K562 (cell line): ENCODE measurements at regions not wholly inside any gene's neighbourhood (a gene's known extent, or its start where the extent isn't known, plus 50 kb on each side); places are given as distances from the start of the nearest gene placed in this dataset.

Experiments used
- ATAC-seq: fragments of 200-7000 bp; cut with Tn5 transposase; 3 replicates; pipeline ENCODE4 v1.9.1; 2020; ENCODE audit warnings: moderate library complexity
- BruUV-seq: library from RNA; stranded (reverse); fragments of 400-500 nt; replicated peaks from 2 replicates; lab custom pipeline; 2021; lab: Mats Ljungman, UMichigan
- CTCF ChIA-PET: fragments of 300-600 bp; formaldehyde crosslinking; extraction: SDS; loops from one replicate; lab custom pipeline; 2021; ENCODE audit warnings: low intra/inter-chr PET ratio; lab: Yijun Ruan, JAX
- POLR2A ChIA-PET: fragments of 300-600, 350-650 bp; sonication (Branson Sonifier 250); formaldehyde crosslinking; extraction: SDS; loops from one replicate; lab custom pipeline; 2021; ENCODE audit warnings: antibody characterized with exemption, inconsistent platforms; lab: Yijun Ruan, JAX
- DNase-seq, 4 experiments: peaks; one replicate each; pipeline versions ENCODE4 v3.0.0 to v3.0.0-alpha.2; 2011 to 2018; ENCODE audit warnings: low spot score in 3 of 4, mixed read lengths in 3 of 4; ENCODE audit errors: extremely low read depth in 1 of 4
- FAIRE-seq: peaks from 2 replicates; lab custom pipeline; 2011; peaks lifted over from hg19 to GRCh38; lab: Jason Lieb, UNC
- H2AFZ ChIP-seq: 2 replicates; pipeline ENCODE4 v1.6.0; 2011; ENCODE audit warnings: low read depth, low read length, control low read depth, inconsistent platforms
- H3K27ac ChIP-seq: fragments of 200-600 bp; 3 replicates; pipeline ENCODE4 v1.8.0; 2011; ENCODE audit warnings: low read depth, mild to moderate bottlenecking, control low read depth, inconsistent platforms, low read length, moderate library complexity, mixed read lengths; ENCODE audit errors: extremely low read depth
- H3K27me3 ChIP-seq, 2 experiments: fragments of 300-600 bp in 1 of 2; 2 replicates in 1 of 2; 3 replicates in 1 of 2; pipeline versions ENCODE4 v1.6.0 to v1.8.0; 2011; ENCODE audit warnings: inconsistent platforms in 2 of 2, low read length in 2 of 2, mild to moderate bottlenecking in 1 of 2, mixed read lengths in 1 of 2, moderate library complexity in 1 of 2; ENCODE audit not compliant: control insufficient read depth in 2 of 2, insufficient read depth in 2 of 2
- H3K36me3 ChIP-seq: fragments of 300-600 bp; 3 replicates; pipeline ENCODE4 v1.8.0; 2011; ENCODE audit warnings: mild to moderate bottlenecking, low read length, inconsistent platforms; ENCODE audit not compliant: control insufficient read depth, insufficient read depth
- H3K4me1 ChIP-seq, 2 experiments: fragments of 200-600 bp in 1 of 2; replicated peaks in 1 of 2; 2 replicates in 1 of 2; 3 replicates in 1 of 2; pipeline versions ENCODE4 v1.5.1 to v1.8.0; 2011; ENCODE audit warnings: inconsistent platforms in 2 of 2, low read length in 2 of 2, mild to moderate bottlenecking in 1 of 2, mixed read lengths in 1 of 2, moderate library complexity in 1 of 2; ENCODE audit not compliant: control insufficient read depth in 2 of 2, insufficient read depth in 2 of 2
- H3K4me2 ChIP-seq: 2 replicates; pipeline ENCODE4 v1.6.1; 2011; ENCODE audit warnings: low read length, control low read depth, inconsistent platforms, mixed read lengths; ENCODE audit not compliant: insufficient read depth
- H3K4me3 ChIP-seq: fragments of 200-600 bp; sonication (generic), shearing (Covaris generic); 2 replicates; pipeline ENCODE4 v1.5.1; 2016; ENCODE audit warnings: control low read depth, inconsistent platforms
- H3K79me2 ChIP-seq: fragments of 200-600 bp; 3 replicates; pipeline ENCODE4 v1.8.0; 2011; ENCODE audit warnings: low read length, inconsistent platforms; ENCODE audit not compliant: control insufficient read depth, insufficient read depth
- H3K9ac ChIP-seq, 2 experiments: 2 replicates each; pipeline versions ENCODE4 v1.6.0 to v1.6.1; 2011; ENCODE audit warnings: low read depth in 2 of 2, low read length in 2 of 2, control low read depth in 1 of 2, inconsistent platforms in 1 of 2, mild to moderate bottlenecking in 1 of 2, mixed read lengths in 1 of 2; ENCODE audit not compliant: insufficient read depth in 1 of 2
- H3K9me1 ChIP-seq: one replicate; pipeline ENCODE4 v1.6.0; 2011; ENCODE audit warnings: inconsistent platforms, mild to moderate bottlenecking, low read length, moderate library complexity; ENCODE audit not compliant: control insufficient read depth, insufficient read depth
- H3K9me3 ChIP-seq: replicated peaks from 2 replicates; pipeline ENCODE4 v1.5.1; 2011; ENCODE audit warnings: low read depth, low read length, inconsistent platforms; ENCODE audit not compliant: control insufficient read depth, insufficient read depth
- H4K20me1 ChIP-seq: replicated peaks from 2 replicates; pipeline ENCODE4 v1.6.1; 2011; ENCODE audit warnings: low read length, inconsistent platforms, mixed read lengths; ENCODE audit not compliant: control insufficient read depth, insufficient read depth
- CBX5 ChIP-seq: IDR thresholded peaks from 2 replicates; pipeline ENCODE4 v1.6.1; 2014; ENCODE audit warnings: low read depth, borderline replicate concordance
- DNMT1 ChIP-seq: fragments of 450-650 bp; IDR thresholded peaks from 2 replicates; pipeline ENCODE4 v1.6.1; 2016; ENCODE audit warnings: antibody characterized with exemption, mild to moderate bottlenecking
- IFI16 ChIP-seq: fragments of 250-450 bp; sonication (Bioruptor Pico); IDR thresholded peaks from 2 replicates; pipeline ENCODE4 v2.1.2; 2022; ENCODE audit warnings: mild to moderate bottlenecking, inconsistent platforms
- PTTG1 ChIP-seq: fragments of 450-650 bp; IDR thresholded peaks from 2 replicates; pipeline ENCODE4 v1.6.1; 2016; ENCODE audit warnings: low read depth, mild to moderate bottlenecking, missing genetic modification characterization, missing compliant biosample characterization
- SIRT6 ChIP-seq: IDR thresholded peaks from one replicate; pipeline ENCODE4 v1.6.1; 2012; ENCODE audit warnings: low read depth, mild to moderate bottlenecking, control low read depth, inconsistent platforms, low read length, moderate library complexity
- TGIF2 ChIP-seq: sonication (generic); formaldehyde crosslinking; IDR thresholded peaks from 2 replicates; pipeline ENCODE4 v1.8.1; 2022; ENCODE audit warnings: mild to moderate bottlenecking, missing genetic modification reagents, moderate library complexity
- ZNF668 ChIP-seq: fragments of 250-450 bp; sonication (Bioruptor Pico); IDR thresholded peaks from 2 replicates; pipeline ENCODE4 v1.8.0; 2022; ENCODE audit warnings: mild to moderate bottlenecking, inconsistent platforms
- WGBS: fragments of 100-300 bp; shearing (Covaris generic); methylation state at CpG from one replicate; pipeline ENCODE4 v1.1.6; 2016; ENCODE audit warnings: low coverage, mixed read lengths; ENCODE audit not compliant: insufficient coverage; ENCODE audit errors: missing lambda C conversion rate; 5-methylcytosine and 5-hydroxymethylcytosine counted together
- in situ Hi-C: fragments of 300-500 bp; cut with MboI; formaldehyde crosslinking; loops from 4 replicates; pipeline ENCODE4 v1.15.0; 2018; ENCODE audit warnings: inconsistent platforms, mixed read lengths
- intact Hi-C: fragments of 100-400 bp; cut with micrococcal nuclease; formaldehyde crosslinking; loops from 2 replicates; pipeline ENCODE4 v1.14.2; 2022
- TF ChIP-seq, protein P1 (sequence below): fragments of 450-650 bp; formaldehyde crosslinking; IDR thresholded peaks from 2 replicates; pipeline ENCODE4 v1.4.0; 2020; ENCODE audit warnings: mild to moderate bottlenecking
- TF ChIP-seq, protein P2 (sequence below): IDR thresholded peaks from 3 replicates; pipeline ENCODE4 v1.6.1; 2011; ENCODE audit warnings: borderline replicate concordance, mild to moderate bottlenecking, moderate library complexity; ENCODE audit not compliant: insufficient read length; ENCODE audit errors: extremely low read depth
- TF ChIP-seq, protein P3 (sequence below), 3 experiments: fragments of 200-800 bp in 1 of 3; fragments of 250-450 bp in 1 of 3; fragments of 450-650 bp in 1 of 3; sonication (Bioruptor Pico) in 1 of 3; sonication (Bioruptor generic) in 1 of 3; formaldehyde crosslinking in 1 of 3; IDR thresholded peaks; 2 replicates each; pipeline versions ENCODE4 v1.6.1 to v1.8.0; 2016 to 2022; ENCODE audit warnings: mild to moderate bottlenecking in 2 of 3, missing genetic modification characterization in 2 of 3, missing compliant biosample characterization in 1 of 3, moderate library complexity in 1 of 3
- TF ChIP-seq, protein P4 (sequence below), 2 experiments: fragments of 450-650 bp in 1 of 2; sonication (generic) in 1 of 2; formaldehyde crosslinking; conservative IDR thresholded peaks; 2 replicates each; pipeline versions ENCODE4 v1.4.0 to v1.8.1; 2020 to 2022; ENCODE audit warnings: mild to moderate bottlenecking in 1 of 2, missing genetic modification reagents in 1 of 2

DNA sequence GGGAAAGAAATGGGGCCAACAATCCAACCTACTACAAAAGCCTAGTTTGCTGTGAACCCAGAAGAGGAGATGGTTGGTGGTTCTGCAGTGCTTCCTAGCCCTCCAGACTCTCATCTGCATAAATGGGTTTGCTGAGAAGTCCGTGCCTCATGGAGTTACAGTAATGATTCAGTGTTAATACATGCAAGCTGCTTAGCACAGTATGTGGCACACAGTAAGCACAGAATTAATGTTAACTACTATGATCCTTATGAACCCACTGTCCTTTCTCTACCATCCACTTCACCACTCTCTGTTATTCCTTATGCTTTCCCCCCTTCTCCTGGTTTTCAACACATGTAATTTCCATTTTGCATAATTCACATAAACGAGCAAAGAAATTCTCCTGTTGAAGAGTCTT, 100.0 kb downstream of the ACTBL2 start:
- H3K27me3 ChIP-seq: no peaks in the 10 kb centered on the region
- H2AFZ ChIP-seq: no peak overlapping the region
- BruUV-seq: no TSS peak
- H3K4me1 ChIP-seq: peaks cover 0 to 12% of the 10 kb centered on the region in 2 experiments; a peak in 3 of 5 replicates
- no peaks in the 10 kb centered on the region for H3K9me3 ChIP-seq
- H4K20me1 ChIP-seq: no peaks in the 10 kb centered on the region
- intact Hi-C loops (no loop called here), in situ Hi-C loops (no loop called here)
- no peak overlapping the region for H3K4me3 ChIP-seq
- WGBS: 32% methylated on average over 2 of the region's 2 CpGs
- peak overlapping the region; percentile 47; the same call in 1 of the 2 replicates for H3K4me2 ChIP-seq
- no peak for DNase-seq
- no peaks in the 10 kb centered on the region for H3K9me1 ChIP-seq
- H3K79me2 ChIP-seq: no peaks in the 10 kb centered on the region
- ChIA-PET CTCF (no interaction called here), POLR2A (interaction anchor here (1.4 kb wide), 1 partner anchor 18 kb away, joined by 3 read pairs; no protein-coding TSS in a partner anchor)
- no peak for FAIRE-seq
- peak overlapping the region; percentile 6; the same call in 2 of the 3 replicates for H3K27ac ChIP-seq
- no peaks in the 10 kb centered on the region for H3K36me3 ChIP-seq
- peak; percentile 24 for ATAC-seq
- peak overlapping the region in 1 of 2 experiments; percentile 8; a peak in 1 of 4 replicates for H3K9ac ChIP-seq
- TF ChIP-seq, protein P1, sequence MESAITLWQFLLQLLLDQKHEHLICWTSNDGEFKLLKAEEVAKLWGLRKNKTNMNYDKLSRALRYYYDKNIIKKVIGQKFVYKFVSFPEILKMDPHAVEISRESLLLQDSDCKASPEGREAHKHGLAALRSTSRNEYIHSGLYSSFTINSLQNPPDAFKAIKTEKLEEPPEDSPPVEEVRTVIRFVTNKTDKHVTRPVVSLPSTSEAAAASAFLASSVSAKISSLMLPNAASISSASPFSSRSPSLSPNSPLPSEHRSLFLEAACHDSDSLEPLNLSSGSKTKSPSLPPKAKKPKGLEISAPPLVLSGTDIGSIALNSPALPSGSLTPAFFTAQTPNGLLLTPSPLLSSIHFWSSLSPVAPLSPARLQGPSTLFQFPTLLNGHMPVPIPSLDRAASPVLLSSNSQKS: no peak
- TF ChIP-seq ZNF668 (CRISPR knock-in tag): no peak
- TF ChIP-seq CBX5: no peak
- TF ChIP-seq IFI16 (CRISPR knock-in tag): no peak
- TF ChIP-seq SIRT6: no peak
- TF ChIP-seq DNMT1: no peak
- no peak for TF ChIP-seq PTTG1 (tag)
- TF ChIP-seq, protein P2, sequence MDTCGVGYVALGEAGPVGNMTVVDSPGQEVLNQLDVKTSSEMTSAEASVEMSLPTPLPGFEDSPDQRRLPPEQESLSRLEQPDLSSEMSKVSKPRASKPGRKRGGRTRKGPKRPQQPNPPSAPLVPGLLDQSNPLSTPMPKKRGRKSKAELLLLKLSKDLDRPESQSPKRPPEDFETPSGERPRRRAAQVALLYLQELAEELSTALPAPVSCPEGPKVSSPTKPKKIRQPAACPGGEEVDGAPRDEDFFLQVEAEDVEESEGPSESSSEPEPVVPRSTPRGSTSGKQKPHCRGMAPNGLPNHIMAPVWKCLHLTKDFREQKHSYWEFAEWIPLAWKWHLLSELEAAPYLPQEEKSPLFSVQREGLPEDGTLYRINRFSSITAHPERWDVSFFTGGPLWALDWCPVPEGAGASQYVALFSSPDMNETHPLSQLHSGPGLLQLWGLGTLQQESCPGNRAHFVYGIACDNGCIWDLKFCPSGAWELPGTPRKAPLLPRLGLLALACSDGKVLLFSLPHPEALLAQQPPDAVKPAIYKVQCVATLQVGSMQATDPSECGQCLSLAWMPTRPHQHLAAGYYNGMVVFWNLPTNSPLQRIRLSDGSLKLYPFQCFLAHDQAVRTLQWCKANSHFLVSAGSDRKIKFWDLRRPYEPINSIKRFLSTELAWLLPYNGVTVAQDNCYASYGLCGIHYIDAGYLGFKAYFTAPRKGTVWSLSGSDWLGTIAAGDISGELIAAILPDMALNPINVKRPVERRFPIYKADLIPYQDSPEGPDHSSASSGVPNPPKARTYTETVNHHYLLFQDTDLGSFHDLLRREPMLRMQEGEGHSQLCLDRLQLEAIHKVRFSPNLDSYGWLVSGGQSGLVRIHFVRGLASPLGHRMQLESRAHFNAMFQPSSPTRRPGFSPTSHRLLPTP: no peak
- no peak for TF ChIP-seq TGIF2
- TF ChIP-seq, protein P3, sequence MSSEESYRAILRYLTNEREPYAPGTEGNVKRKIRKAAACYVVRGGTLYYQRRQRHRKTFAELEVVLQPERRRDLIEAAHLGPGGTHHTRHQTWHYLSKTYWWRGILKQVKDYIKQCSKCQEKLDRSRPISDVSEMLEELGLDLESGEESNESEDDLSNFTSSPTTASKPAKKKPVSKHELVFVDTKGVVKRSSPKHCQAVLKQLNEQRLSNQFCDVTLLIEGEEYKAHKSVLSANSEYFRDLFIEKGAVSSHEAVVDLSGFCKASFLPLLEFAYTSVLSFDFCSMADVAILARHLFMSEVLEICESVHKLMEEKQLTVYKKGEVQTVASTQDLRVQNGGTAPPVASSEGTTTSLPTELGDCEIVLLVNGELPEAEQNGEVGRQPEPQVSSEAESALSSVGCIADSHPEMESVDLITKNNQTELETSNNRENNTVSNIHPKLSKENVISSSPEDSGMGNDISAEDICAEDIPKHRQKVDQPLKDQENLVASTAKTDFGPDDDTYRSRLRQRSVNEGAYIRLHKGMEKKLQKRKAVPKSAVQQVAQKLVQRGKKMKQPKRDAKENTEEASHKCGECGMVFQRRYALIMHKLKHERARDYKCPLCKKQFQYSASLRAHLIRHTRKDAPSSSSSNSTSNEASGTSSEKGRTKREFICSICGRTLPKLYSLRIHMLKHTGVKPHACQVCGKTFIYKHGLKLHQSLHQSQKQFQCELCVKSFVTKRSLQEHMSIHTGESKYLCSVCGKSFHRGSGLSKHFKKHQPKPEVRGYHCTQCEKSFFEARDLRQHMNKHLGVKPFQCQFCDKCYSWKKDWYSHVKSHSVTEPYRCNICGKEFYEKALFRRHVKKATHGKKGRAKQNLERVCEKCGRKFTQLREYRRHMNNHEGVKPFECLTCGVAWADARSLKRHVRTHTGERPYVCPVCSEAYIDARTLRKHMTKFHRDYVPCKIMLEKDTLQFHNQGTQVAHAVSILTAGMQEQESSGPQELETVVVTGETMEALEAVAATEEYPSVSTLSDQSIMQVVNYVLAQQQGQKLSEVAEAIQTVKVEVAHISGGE (CRISPR knock-in tag; IDR thresholded peaks at IDR 0.05): no peak
- TF ChIP-seq, protein P4, sequence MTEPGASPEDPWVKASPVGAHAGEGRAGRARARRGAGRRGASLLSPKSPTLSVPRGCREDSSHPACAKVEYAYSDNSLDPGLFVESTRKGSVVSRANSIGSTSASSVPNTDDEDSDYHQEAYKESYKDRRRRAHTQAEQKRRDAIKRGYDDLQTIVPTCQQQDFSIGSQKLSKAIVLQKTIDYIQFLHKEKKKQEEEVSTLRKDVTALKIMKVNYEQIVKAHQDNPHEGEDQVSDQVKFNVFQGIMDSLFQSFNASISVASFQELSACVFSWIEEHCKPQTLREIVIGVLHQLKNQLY (CRISPR knock-in tag; conservative IDR thresholded peaks at IDR 0.05): no peak
